Progenitor cell of endocrine pancreas (in vitro differentiated cells): ENCODE measurements at regions not wholly inside any gene's neighbourhood (a gene's known extent, or its start where the extent isn't known, plus 50 kb on each side); places are given as distances from the start of the nearest gene placed in this dataset.

Experiments used
- DNase-seq: peaks from one replicate; pipeline ENCODE4 v3.0.0; 2021; ENCODE audit warnings: low spot score; ENCODE audit not compliant: unreplicated experiment
- H3K27ac Mint-ChIP-seq: 2 replicates; pipeline ENCODE4 v1.8.0; 2021; ENCODE audit warnings: mild to moderate bottlenecking, moderate library complexity, mixed read lengths
- H3K27me3 Mint-ChIP-seq: 2 replicates; pipeline ENCODE4 v1.8.0; 2021; ENCODE audit warnings: mixed read lengths
- H3K36me3 Mint-ChIP-seq: 2 replicates; pipeline ENCODE4 v1.8.0; 2022; ENCODE audit warnings: mixed read lengths; ENCODE audit not compliant: insufficient read depth
- H3K4me1 Mint-ChIP-seq: 2 replicates; pipeline ENCODE4 v1.8.0; 2021; ENCODE audit warnings: low read depth, mixed read lengths
- H3K4me3 Mint-ChIP-seq: 2 replicates; pipeline ENCODE4 v1.8.0; 2021; ENCODE audit warnings: low read depth, mild to moderate bottlenecking, moderate library complexity, mixed read lengths
- H3K9me3 Mint-ChIP-seq: 2 replicates; pipeline ENCODE4 v1.8.0; 2021; ENCODE audit warnings: low read depth, mixed read lengths
- TF ChIP-seq, protein P1 (sequence below): fragments of 200-600 bp; sonication (generic); IDR thresholded peaks from one replicate; pipeline ENCODE4 v1.5.0; 2021; ENCODE audit warnings: antibody characterized with exemption, mild to moderate bottlenecking; ENCODE audit not compliant: unreplicated experiment

GRCh38 chr9:79301085-79301484 lies 270.7 kb upstream of the TLE4 start:
- peaks cover 40% of the 10 kb centered on the region for H3K27me3 Mint-ChIP-seq
- TF ChIP-seq, protein P1, sequence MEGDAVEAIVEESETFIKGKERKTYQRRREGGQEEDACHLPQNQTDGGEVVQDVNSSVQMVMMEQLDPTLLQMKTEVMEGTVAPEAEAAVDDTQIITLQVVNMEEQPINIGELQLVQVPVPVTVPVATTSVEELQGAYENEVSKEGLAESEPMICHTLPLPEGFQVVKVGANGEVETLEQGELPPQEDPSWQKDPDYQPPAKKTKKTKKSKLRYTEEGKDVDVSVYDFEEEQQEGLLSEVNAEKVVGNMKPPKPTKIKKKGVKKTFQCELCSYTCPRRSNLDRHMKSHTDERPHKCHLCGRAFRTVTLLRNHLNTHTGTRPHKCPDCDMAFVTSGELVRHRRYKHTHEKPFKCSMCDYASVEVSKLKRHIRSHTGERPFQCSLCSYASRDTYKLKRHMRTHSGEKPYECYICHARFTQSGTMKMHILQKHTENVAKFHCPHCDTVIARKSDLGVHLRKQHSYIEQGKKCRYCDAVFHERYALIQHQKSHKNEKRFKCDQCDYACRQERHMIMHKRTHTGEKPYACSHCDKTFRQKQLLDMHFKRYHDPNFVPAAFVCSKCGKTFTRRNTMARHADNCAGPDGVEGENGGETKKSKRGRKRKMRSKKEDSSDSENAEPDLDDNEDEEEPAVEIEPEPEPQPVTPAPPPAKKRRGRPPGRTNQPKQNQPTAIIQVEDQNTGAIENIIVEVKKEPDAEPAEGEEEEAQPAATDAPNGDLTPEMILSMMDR = no peak
- H3K9me3 Mint-ChIP-seq = no peaks in the 10 kb centered on the region
- no peak overlapping the region for H3K4me3 Mint-ChIP-seq
- no peak for DNase-seq
- H3K27ac Mint-ChIP-seq = no peak overlapping the region
- H3K36me3 Mint-ChIP-seq = no peaks in the 10 kb centered on the region
- H3K4me1 Mint-ChIP-seq = no peaks in the 10 kb centered on the region

GRCh38 chr9:79301551-79302391 lies 270.0 kb upstream of the TLE4 start:
- DNase-seq = no peak
- Mint-ChIP-seq H3K27ac (no peak overlapping the region), H3K27me3 (peaks cover 38% of the 10 kb centered on the region), H3K36me3 (no peaks in the 10 kb centered on the region), H3K9me3 (no peaks in the 10 kb centered on the region), H3K4me1 (no peaks in the 10 kb centered on the region), H3K4me3 (no peak overlapping the region)
- TF ChIP-seq, protein P1 = no peak

GRCh38 chr9:79302569-79302968 lies 269.2 kb upstream of the TLE4 start:
- TF ChIP-seq, protein P1 = no peak
- H3K4me3 Mint-ChIP-seq = no peak overlapping the region
- H3K9me3 Mint-ChIP-seq = no peaks in the 10 kb centered on the region
- no peaks in the 10 kb centered on the region for H3K4me1 Mint-ChIP-seq
- no peak overlapping the region for H3K27ac Mint-ChIP-seq
- H3K27me3 Mint-ChIP-seq = peaks cover 36% of the 10 kb centered on the region
- no peak for DNase-seq
- no peaks in the 10 kb centered on the region for H3K36me3 Mint-ChIP-seq

GRCh38 chr9:79308012-79308411 lies 263.8 kb upstream of the TLE4 start:
- DNase-seq = no peak

DNA sequence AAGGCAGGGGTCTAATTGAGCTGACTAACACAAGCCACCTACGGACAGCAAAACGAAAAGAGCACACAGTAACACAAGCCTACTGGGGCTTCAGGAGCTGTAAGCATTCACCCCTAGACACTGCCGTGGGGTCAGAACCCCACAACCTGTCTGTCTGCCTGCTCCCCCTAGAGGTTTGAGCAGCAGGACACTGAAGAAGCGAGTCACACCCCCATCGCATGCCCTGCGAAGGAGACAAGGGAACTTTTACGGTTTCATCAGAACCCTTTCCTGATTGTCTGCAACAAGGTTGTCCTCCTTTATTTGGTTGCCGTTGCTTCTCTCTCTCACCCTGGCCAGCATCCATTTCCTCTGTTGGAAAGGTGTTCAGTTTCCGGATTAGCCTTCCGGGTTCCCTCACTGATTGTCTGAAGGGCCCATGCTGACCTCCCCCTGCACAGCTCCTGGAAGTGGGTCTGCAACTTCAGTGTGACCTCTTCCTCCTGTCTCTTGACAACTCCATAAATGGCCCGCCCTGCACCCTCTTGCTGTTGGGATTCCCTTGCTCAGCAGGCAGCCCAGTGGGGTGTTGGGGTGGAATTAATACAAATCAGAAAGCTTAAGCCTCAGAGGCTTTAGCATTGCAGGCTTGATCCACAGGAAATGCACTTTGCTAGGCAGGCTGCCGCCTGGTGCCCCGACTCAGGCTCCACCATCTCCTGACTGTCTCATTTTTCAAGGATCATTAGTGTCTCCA lies 258.9 kb upstream of the TLE4 start:
- Mint-ChIP-seq H3K36me3 (no peaks in the 10 kb centered on the region), H3K27ac (no peak overlapping the region), H3K4me1 (no peaks in the 10 kb centered on the region), H3K9me3 (no peaks in the 10 kb centered on the region), H3K27me3 (peaks cover 19% of the 10 kb centered on the region), H3K4me3 (no peak overlapping the region)
- TF ChIP-seq, protein P1 = no peak
- no peak for DNase-seq

More at GRCh38 chr9:79308012-79308411, 263.8 kb upstream of the TLE4 start:
- Mint-ChIP-seq H3K27me3 (peaks cover 15% of the 10 kb centered on the region), H3K36me3 (no peaks in the 10 kb centered on the region), H3K9me3 (no peaks in the 10 kb centered on the region), H3K27ac (no peak overlapping the region), H3K4me1 (no peaks in the 10 kb centered on the region), H3K4me3 (no peak overlapping the region)
- TF ChIP-seq, protein P1 = no peak
